ENCODE measurements at regions not wholly inside any gene's neighbourhood (a gene's known extent, or its start where the extent isn't known, plus 50 kb on each side); places are given as distances from the start of the nearest gene placed in this dataset.
"Not testable (repeated sequence)": the region's sequence is repeated elsewhere in the genome, so short reads cannot be mapped to it uniquely, and the experiment has no call there.

- no peak for DNase-seq
Measured at GRCh38 chr11:91591021-91591420, 633.6 kb upstream of the FAT3 start.

- DNase-seq = no peak
Measured at GRCh38 chr11:91587131-91587530, 637.5 kb upstream of the FAT3 start.

DNA sequence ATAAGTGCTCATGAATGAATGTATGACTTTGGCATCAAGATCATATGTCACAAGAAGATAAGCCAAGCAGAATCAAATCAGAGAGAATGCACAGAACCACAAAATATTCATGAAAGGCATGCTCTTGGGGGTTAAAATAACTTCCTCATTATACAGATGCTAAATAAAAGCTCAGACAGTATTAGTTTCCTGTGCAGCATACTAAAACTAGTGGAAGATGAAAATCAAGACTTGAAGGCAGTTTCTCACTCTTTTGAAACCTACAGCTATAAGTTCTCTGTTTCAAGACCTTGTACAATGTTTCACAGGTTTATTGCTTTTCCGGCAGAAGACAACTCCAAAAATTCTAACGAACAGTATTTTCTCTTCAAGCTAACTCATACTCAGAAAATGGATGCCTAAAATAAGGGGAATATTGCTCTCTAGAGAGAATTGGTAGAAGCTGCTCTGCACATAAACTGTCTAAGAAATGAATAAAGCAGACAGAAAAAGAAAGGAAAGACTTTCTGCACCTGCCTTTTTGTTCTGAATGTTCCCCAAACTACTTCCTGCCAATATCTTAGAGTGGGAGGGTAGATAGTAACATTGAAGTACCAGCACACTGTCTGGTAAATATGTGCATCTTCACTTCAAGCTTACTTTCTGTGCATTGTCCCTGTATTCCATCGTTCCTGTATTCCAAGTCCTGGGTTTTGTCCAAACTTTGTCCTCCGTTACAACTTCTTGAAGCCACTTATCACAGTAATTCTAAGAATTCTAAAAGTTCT lies 639.4 kb upstream of the FAT3 start:
- no peak for DNase-seq

GRCh38 chr11:91563176-91563575 lies 661.4 kb upstream of the FAT3 start:
- DNase-seq = no peak

GRCh38 chr11:91560434-91560833 lies 664.2 kb upstream of the FAT3 start:
- no peak for DNase-seq

- no peak for DNase-seq
Measured at GRCh38 chr11:91538065-91538464, 686.6 kb upstream of the FAT3 start.

DNA sequence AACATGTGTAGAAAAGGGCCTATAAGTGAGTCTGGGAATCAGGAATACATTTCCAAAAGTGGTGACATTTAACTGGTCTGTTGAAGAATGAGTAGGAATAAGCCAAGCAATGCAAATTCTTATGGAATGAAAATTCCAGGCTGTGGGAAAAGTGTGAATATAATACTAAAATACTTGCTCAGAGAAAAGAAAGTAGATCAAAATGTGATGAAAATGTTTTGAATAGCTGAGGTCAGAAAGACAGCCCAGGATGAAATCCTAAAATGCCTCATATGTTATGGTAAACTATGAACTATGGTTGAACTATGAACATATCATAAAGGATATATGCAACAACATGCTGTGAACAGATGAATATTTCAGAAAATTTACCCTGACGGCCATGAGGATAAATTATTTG lies 688.3 kb upstream of the FAT3 start:
- DNase-seq = no peak

DNA sequence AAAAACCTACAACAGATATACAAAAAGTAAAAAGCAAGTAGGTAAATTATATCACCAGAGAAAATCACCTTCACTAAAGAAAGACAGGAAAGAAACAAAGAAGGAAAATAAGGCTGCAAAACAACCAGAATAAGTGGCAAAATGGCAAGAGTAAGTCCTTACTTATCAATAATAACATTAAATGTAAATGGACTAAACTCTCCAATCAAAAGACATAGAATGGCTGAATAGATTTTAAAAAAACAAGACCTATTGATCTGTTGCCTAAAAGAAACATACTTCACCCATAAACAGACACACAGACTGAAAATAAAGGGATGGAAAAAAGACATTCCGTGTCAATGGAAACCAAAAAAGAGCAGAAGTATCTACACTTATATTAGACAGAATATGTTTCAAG lies 695.7 kb upstream of the FAT3 start:
- DNase-seq = no peak

- no peak for DNase-seq
Measured at GRCh38 chr11:91527380-91528030, 697.1 kb upstream of the FAT3 start.

- no peak for DNase-seq
Measured at GRCh38 chr11:91513734-91514133, 710.9 kb upstream of the FAT3 start.

DNA sequence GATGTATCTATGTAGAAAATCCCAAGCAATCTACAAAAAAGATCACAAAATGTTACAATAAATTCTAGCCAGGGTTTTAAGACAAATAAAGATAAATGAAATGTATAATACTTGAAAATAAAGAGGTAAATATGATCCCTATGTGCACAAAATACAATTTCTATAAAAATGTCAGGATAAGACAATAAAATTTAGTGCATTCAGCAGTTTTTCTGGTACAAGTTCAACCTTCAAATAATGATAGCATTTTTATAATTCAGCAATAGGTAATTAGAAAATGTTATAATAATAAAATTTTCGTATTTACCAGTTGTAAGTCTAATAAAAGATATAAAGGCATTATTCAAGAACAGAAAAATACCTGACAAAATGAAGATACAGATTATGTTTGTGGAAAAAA lies 726.8 kb upstream of the FAT3 start:
- DNase-seq = no peak

- DNase-seq = no peak
Measured at GRCh38 chr11:91495837-91496236, 728.8 kb upstream of the FAT3 start.

- DNase-seq = no peak
Measured at GRCh38 chr11:91489989-91490388, 734.6 kb upstream of the FAT3 start.

GRCh38 chr11:91483956-91484355 lies 740.7 kb upstream of the FAT3 start:
- DNase-seq = not testable (repeated sequence)

DNA sequence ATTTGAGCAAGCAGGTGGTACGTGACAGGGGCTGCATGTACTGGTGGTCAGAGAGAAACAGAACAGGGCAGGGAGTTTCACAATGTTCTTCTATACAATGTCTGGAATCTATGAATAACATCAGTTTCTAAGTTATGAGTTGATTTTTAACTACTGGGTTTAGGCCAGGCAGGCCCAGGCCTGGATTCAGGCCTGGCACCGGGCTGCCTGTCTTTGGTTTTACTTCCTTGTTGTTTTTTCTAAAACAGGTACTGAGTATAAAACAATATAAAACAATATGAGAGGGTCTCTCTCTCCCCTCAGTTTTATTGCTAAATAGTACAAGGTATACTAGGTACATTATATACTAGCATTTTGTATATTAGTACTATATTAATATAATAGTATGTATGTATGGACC lies 742.7 kb upstream of the FAT3 start:
- not testable (repeated sequence) for DNase-seq

GRCh38 chr11:91470656-91471055 lies 754.0 kb upstream of the FAT3 start:
- no peak for DNase-seq

DNA sequence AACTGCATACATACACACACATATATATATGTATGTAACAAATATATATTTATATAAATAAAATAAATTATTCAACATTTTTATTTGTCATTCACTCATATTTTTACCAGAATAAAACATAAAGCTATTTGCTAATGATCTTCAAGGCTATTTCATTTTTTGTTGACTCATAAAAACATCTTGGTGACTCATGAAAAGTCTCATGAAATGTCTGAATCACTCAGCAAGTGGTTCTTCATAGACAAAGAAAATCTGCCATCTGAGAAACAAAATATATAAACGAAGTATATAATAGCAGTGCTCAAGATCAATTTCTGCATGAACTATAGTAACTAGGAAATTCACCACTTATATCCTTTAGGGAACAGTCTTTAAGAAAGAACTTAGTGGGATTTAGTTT lies 764.8 kb upstream of the FAT3 start:
- DNase-seq = no peak

GRCh38 chr11:91446267-91446666 lies 778.4 kb upstream of the FAT3 start:
- DNase-seq = no peak

DNA sequence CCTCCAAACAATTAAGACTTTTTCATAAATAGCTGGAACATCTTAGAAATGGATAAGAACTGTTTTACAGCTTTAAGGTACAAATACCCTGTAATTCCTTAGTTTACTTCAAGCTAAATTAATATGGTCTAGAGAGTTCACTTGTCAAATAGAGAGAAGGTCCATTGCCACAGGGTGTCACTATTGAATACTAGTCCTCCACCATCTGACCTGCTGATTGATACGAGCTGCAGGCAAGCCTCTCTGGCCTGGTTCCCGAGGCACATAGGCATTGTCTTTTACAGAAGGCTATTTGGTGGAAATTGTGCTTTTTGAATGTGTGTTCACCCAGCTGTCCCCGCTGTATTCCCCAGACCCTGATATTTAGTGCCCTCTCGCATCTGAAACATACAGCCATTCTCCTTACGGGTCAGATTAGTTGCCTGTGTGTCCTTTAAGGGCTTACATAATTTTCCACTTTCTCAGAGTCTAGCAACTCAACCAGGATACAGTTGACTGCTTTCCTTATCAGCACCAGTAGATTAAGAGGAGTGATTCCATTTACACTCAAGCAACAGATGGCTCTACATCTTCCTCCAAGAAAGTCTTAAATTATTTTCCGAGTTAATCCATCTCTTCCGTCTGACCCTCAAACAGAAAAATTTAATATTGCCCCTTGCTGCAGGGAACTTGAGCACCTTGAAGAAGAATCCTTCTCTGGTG lies 788.8 kb upstream of the FAT3 start:
- no peak for DNase-seq

- DNase-seq = no peak
Measured at GRCh38 chr11:91433284-91434010, 791.2 kb upstream of the FAT3 start.

- peak; percentile 13 for DNase-seq
Measured at GRCh38 chr11:91421641-91422040, 803.0 kb upstream of the FAT3 start.

DNA sequence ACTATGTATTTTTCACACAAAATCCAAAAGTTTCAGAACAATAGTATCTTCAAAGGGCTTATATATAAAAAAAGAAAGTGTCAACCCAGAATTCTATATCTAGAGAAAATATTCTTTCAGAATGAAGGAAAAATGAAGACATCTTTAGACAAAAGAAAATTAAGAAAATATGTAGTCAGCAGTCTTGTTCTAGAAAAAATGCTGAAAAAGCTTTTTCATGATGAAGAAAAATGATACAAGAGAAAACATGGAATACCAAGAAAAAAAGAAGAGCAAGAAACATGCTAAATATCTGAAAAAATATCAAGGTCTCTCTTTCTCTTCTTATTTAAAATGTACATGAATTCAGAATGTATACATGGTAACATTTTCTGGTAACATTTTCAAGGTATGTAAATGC lies 816.8 kb upstream of the FAT3 start:
- DNase-seq = no peak

- DNase-seq = no peak
Measured at GRCh38 chr11:91406009-91406408, 818.6 kb upstream of the FAT3 start.
